Spinal cord (tissue), 9 donors: ENCODE measurements at regions not wholly inside any gene's neighbourhood (a gene's known extent, or its start where the extent isn't known, plus 50 kb on each side); places are given as distances from the start of the nearest gene placed in this dataset.
A peak's percentile ranks its signal among the peaks of the same experiment; 100 is the strongest.

Experiments
- DNase-seq, 6 donors: peaks; one replicate each; pipeline versions ENCODE4 v3.0.0 to v3.0.0-alpha.2; 2013 to 2015; ENCODE audit warnings: low spot score in 6 of 6, low read depth in 4 of 6
- H3K27ac ChIP-seq: one replicate; pipeline ENCODE4 v1.5.1; 2013; ENCODE audit warnings: low read depth, low read length, control low read depth
- H3K27me3 ChIP-seq: one replicate; pipeline ENCODE4 v1.6.1; 2013; ENCODE audit warnings: low read length; ENCODE audit not compliant: control insufficient read depth, insufficient read depth
- H3K36me3 ChIP-seq: one replicate; pipeline ENCODE4 v1.6.1; 2013; ENCODE audit warnings: low read length; ENCODE audit not compliant: control insufficient read depth, insufficient read depth
- H3K4me1 ChIP-seq: one replicate; pipeline ENCODE4 v1.6.1; 2013; ENCODE audit warnings: low read length; ENCODE audit not compliant: control insufficient read depth, insufficient read depth
- H3K4me3 ChIP-seq: one replicate; pipeline ENCODE4 v1.5.1; 2013; ENCODE audit warnings: low read depth, low read length, control low read depth
- H3K9me3 ChIP-seq: one replicate; pipeline ENCODE4 v1.6.1; 2013; ENCODE audit warnings: low read length; ENCODE audit not compliant: control insufficient read depth, insufficient read depth
- WGBS: methylation state at CpG from one replicate; pipeline ENCODE4 v1.1.5; 2013; ENCODE audit warnings: missing lambda C conversion rate; ENCODE audit not compliant: insufficient coverage; 5-methylcytosine and 5-hydroxymethylcytosine counted together
- donor health status: healthy.

DNA sequence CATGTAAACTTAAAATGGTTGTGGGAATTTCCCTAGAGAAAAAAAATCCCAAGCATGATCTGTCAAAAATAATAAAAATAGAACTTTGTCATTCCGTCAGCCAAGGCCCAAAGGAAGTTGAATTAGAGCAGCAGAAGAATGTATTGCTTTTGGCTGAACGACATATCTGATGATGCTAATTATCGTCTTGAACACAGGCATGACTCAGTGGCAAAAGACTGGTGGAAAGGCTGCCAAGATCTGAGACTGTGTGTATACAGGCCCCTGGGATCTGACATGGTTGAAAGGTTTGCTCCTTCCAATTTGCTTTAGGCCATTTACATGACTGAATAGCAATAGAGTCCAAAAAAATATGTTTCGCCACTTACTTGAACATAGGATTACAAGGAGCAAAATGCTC, 1057.1 kb upstream of the CRIM1 start:
- no peaks in the 10 kb centered on the region for H3K4me1 ChIP-seq
- no peaks in the 10 kb centered on the region for H3K36me3 ChIP-seq
- DNase-seq = peak in 2 of 6 donors; percentile 9 to 86
- H3K27ac ChIP-seq = no peak overlapping the region
- no peaks in the 10 kb centered on the region for H3K9me3 ChIP-seq
- no peaks in the 10 kb centered on the region for H3K27me3 ChIP-seq
- 48% methylated on average over 3 of the region's 4 CpGs for WGBS
- H3K4me3 ChIP-seq = no peak overlapping the region

- no peak for DNase-seq
- H3K4me1 ChIP-seq = no peaks in the 10 kb centered on the region
- no CpG with 5 or more reads among the region's 4 CpGs for WGBS
- H3K27me3 ChIP-seq = no peaks in the 10 kb centered on the region
- no peaks in the 10 kb centered on the region for H3K9me3 ChIP-seq
- H3K4me3 ChIP-seq = no peak overlapping the region
- H3K36me3 ChIP-seq = no peaks in the 10 kb centered on the region
- H3K27ac ChIP-seq = no peak overlapping the region
Observed at GRCh38 chr2:35297403-35297802, 1058.2 kb upstream of the CRIM1 start.

DNA sequence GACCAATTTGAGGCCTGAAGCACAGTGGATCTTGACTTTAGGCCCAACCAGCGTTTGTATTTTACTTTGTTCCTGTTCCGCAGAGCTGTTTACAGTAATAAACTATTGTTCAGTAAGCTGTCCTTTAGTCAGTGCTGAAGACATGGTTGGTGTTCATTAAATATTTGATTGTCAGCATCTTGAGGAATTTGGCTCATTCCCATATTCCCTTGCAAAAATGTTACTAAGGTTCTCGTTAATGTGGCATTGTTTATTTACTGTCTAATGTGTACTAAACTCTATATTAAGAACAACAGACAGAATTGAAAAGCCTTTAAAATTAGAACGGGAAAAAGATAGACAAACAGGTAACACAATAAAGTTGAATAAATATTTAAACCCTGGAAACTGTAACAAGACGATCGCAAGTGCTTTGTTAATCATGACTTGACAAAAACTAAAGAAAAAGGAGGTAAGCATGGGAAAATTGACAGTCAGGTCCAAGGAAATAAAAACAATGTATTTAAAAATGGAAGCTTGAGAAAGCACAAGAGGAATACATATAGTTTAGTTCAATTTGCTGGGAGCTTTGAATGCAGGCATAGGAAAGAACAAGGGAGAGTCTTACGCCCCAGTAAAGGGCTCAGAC, 1060.8 kb upstream of the CRIM1 start:
- H3K27ac ChIP-seq = no peak overlapping the region
- no peaks in the 10 kb centered on the region for H3K27me3 ChIP-seq
- no peaks in the 10 kb centered on the region for H3K9me3 ChIP-seq
- no peaks in the 10 kb centered on the region for H3K4me1 ChIP-seq
- H3K4me3 ChIP-seq = no peak overlapping the region
- WGBS = 93% methylated on average over 2 of the region's 7 CpGs
- no peak for DNase-seq
- H3K36me3 ChIP-seq = no peaks in the 10 kb centered on the region

- no peak overlapping the region for H3K4me3 ChIP-seq
- no peaks in the 10 kb centered on the region for H3K9me3 ChIP-seq
- no peak overlapping the region for H3K27ac ChIP-seq
- peak in 1 of 6 donors; percentile 60 for DNase-seq
- H3K27me3 ChIP-seq = no peaks in the 10 kb centered on the region
- no peaks in the 10 kb centered on the region for H3K4me1 ChIP-seq
- H3K36me3 ChIP-seq = no peaks in the 10 kb centered on the region
- 50% methylated on average over 1 of the region's 2 CpGs for WGBS
Observed at GRCh38 chr2:35293261-35293660, 1062.3 kb upstream of the CRIM1 start.

- WGBS = 91% methylated on average over 1 of the region's 2 CpGs
Observed at GRCh38 chr2:35292199-35292598, 1063.4 kb upstream of the CRIM1 start.

GRCh38 chr2:35281702-35282101, 1073.9 kb upstream of the CRIM1 start:
- Histone ChIP-seq H3K27ac (no peak overlapping the region), H3K4me1 (no peaks in the 10 kb centered on the region), H3K36me3 (no peaks in the 10 kb centered on the region), H3K9me3 (no peaks in the 10 kb centered on the region), H3K4me3 (no peak overlapping the region), H3K27me3 (no peaks in the 10 kb centered on the region)
- DNase-seq = no peak
- no CpG with 5 or more reads among the region's 3 CpGs for WGBS

More at GRCh38 chr2:35292199-35292598, 1063.4 kb upstream of the CRIM1 start:
- H3K9me3 ChIP-seq = no peaks in the 10 kb centered on the region
- H3K4me3 ChIP-seq = no peak overlapping the region
- H3K27ac ChIP-seq = no peak overlapping the region
- no peaks in the 10 kb centered on the region for H3K4me1 ChIP-seq
- no peaks in the 10 kb centered on the region for H3K27me3 ChIP-seq
- DNase-seq = no peak
- H3K36me3 ChIP-seq = no peaks in the 10 kb centered on the region

DNA sequence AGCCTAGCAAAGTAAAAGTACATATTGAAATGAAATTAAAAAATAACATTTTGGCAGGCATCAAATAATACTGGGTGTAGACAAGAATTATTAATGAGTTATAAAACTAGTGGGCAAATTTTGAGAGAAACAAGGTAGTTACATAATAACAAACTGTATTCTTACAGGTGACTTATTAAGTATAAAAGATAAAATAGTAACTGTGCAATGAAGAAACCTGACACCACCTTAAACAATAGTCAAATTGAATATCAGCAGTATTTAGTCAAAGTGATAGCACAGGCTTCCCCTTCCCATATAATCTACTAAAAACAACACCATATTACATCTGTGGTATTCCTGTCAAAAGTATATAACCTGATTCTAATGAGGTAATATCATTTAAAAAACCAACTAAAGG, 1099.8 kb upstream of the CRIM1 start:
- H3K9me3 ChIP-seq = no peaks in the 10 kb centered on the region
- no peak overlapping the region for H3K4me3 ChIP-seq
- DNase-seq = no peak
- H3K36me3 ChIP-seq = no peaks in the 10 kb centered on the region
- no peak overlapping the region for H3K27ac ChIP-seq
- H3K27me3 ChIP-seq = no peaks in the 10 kb centered on the region
- no peaks in the 10 kb centered on the region for H3K4me1 ChIP-seq

DNA sequence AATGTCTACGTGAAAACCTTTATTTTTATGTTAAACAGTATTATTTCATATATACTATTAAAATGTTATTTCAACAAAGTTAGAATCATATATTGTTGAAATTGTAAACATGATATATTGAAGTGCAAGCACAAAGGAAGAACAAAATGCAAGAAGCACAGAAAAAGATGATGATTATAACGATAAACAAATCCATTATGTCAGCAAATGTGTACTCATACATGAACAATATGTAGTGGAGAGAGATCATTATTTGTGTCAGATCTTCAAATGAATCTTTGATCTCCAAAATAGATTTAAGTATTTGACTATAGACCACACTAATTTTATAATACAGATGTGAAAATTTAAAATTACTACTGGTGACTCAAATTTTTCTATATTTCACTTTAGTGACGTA, 1104.4 kb upstream of the CRIM1 start:
- Histone ChIP-seq H3K4me3 (no peak overlapping the region), H3K9me3 (no peaks in the 10 kb centered on the region), H3K27me3 (no peaks in the 10 kb centered on the region), H3K4me1 (no peaks in the 10 kb centered on the region), H3K27ac (no peak overlapping the region), H3K36me3 (no peaks in the 10 kb centered on the region)
- no CpG with 5 or more reads among the region's 3 CpGs for WGBS
- no peak for DNase-seq

DNA sequence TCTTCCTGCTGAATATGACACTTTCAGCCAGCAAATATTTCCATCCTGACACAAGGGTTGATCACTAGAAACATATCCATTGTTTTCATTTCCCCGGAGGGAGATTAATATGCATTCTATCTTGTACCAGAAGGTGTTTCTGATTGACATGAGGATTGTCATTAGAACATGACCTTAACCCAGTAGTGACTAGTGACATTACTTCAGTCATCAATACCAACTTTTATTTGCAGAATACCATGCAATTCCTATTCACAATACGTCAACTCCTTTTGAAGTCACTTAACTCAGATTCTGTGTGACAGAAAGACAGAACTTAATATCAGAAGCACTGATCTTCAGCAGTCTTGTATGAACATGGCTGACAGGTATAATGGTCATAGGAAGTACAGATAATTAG, 1108.9 kb upstream of the CRIM1 start:
- Histone ChIP-seq H3K27me3 (no peaks in the 10 kb centered on the region), H3K27ac (no peak overlapping the region), H3K9me3 (no peaks in the 10 kb centered on the region), H3K4me3 (no peak overlapping the region), H3K36me3 (no peaks in the 10 kb centered on the region), H3K4me1 (no peaks in the 10 kb centered on the region)
- WGBS = no CpG with 5 or more reads among the region's 2 CpGs
- DNase-seq = no peak

GRCh38 chr2:35228584-35228983, 1127.0 kb upstream of the CRIM1 start:
- Histone ChIP-seq H3K4me1 (no peaks in the 10 kb centered on the region), H3K36me3 (no peaks in the 10 kb centered on the region), H3K9me3 (no peaks in the 10 kb centered on the region), H3K4me3 (no peak overlapping the region), H3K27ac (no peak overlapping the region), H3K27me3 (no peaks in the 10 kb centered on the region)
- no peak for DNase-seq
- no CpG with 5 or more reads among the region's 2 CpGs for WGBS
